Tibial artery (tissue), 4 donors: ENCODE measurements at regions not wholly inside any gene's neighbourhood (a gene's known extent, or its start where the extent isn't known, plus 50 kb on each side); places are given as distances from the start of the nearest gene placed in this dataset.

ENCODE experiments used
- DNase-seq, 2 donors: peaks; one replicate each; pipeline ENCODE4 v3.0.0-alpha.2; 2019
- H3K27ac ChIP-seq, 2 donors: fragments of 200-600 bp; sonication (generic) in 1 of 2; 1 replicate in 1 of 2; 2 replicates in 1 of 2; pipeline ENCODE4 v1.5.1; 2018 to 2019; ENCODE audit warnings: mild to moderate bottlenecking in 1 of 2
- H3K27me3 ChIP-seq, 2 donors: fragments of 200-600 bp; sonication (generic) in 1 of 2; one replicate each; pipeline versions ENCODE4 v1.5.1 to v1.6.0; 2016 to 2019
- H3K36me3 ChIP-seq, 3 donors: fragments of 200-600 bp; sonication (generic) in 2 of 3; one replicate each; pipeline ENCODE4 v1.5.1; 2016 to 2019; ENCODE audit warnings: mild to moderate bottlenecking in 2 of 3
- H3K4me1 ChIP-seq, 4 donors: fragments of 200-600 bp; sonication (generic) in 2 of 4; 1 replicate in 3 of 4; 2 replicates in 1 of 4; pipeline ENCODE4 v1.5.1; 2016 to 2019
- H3K4me3 ChIP-seq, 2 donors: fragments of 200-600 bp; sonication (generic) in 1 of 2; 1 replicate in 1 of 2; 2 replicates in 1 of 2; pipeline ENCODE4 v1.5.1; 2018 to 2019; ENCODE audit warnings: mild to moderate bottlenecking in 2 of 2
- H3K9me3 ChIP-seq, 3 donors: fragments of 200-600 bp; sonication (generic) in 1 of 3; one replicate each; pipeline ENCODE4 v1.5.1; 2016 to 2019
- CTCF ChIP-seq, 2 experiments: fragments of 200-600 bp in 1 of 2; fragments of 450-650 bp in 1 of 2; IDR thresholded peaks; one replicate each; pipeline ENCODE4 v1.5.1; 2017 to 2019; ENCODE audit warnings: antibody characterized with exemption in 2 of 2, mild to moderate bottlenecking in 1 of 2, moderate library complexity in 1 of 2
- intact Hi-C: fragments of 100-400 bp; cut with DNase I; formaldehyde crosslinking; loops from one replicate; pipeline ENCODE4 v1.15.0; 2023; ENCODE audit warnings: low total_unique reads

DNA sequence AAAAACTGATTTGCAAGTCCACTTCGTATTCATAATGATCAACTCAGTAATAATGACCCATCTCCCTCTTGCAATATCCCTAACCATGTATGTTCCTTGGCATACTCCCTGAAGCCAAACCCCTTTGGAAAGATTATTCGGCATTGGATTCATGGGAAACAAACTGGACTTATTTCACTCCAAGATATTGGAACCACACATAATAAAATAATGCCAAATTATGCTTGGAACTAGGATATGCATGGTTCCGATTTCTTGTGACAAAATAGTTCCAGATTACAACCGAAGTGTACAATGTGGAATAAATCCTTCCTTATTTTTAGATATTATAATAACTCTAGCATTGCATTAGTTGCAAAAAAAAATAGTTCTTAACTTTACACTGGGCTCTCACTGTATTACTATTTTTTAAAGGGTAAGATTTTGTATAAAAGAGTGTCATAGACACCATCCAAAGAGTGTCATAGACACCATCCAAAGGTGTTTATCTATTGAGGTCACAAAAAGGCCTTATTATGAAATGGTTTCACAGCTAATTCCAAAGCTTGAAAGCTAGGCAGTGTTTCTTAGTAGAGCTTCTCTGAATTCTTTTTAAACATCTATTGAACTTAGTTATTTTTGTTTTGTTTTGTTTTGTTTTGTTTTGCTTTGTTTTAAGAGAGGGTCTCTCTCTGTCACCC, 410.9 kb upstream of the JARID2 start:
- intact Hi-C loops = no loop called here
- no peak overlapping the region for H3K4me3 ChIP-seq
- no peak overlapping the region for H3K27ac ChIP-seq
- no peak for TF ChIP-seq CTCF (IDR thresholded peaks at IDR 0.05)
- H3K4me1 ChIP-seq = no peaks in the 10 kb centered on the region
- no peak for DNase-seq
- H3K9me3 ChIP-seq = no peaks in the 10 kb centered on the region
- H3K27me3 ChIP-seq = peaks cover 0 to 7% of the 10 kb centered on the region in 2 donors
- no peaks in the 10 kb centered on the region for H3K36me3 ChIP-seq

- Histone ChIP-seq H3K9me3 (no peaks in the 10 kb centered on the region), H3K4me1 (no peaks in the 10 kb centered on the region), H3K4me3 (no peak overlapping the region), H3K27me3 (peaks cover 0 to 5% of the 10 kb centered on the region in 2 donors), H3K36me3 (no peaks in the 10 kb centered on the region), H3K27ac (no peak overlapping the region)
- DNase-seq = no peak
- no peak for TF ChIP-seq CTCF (IDR thresholded peaks at IDR 0.05)
- intact Hi-C loops = no loop called here
Measured at GRCh38 chr6:14837435-14837834, 408.4 kb upstream of the JARID2 start.

- H3K4me3 ChIP-seq = no peak overlapping the region
- no peak for TF ChIP-seq CTCF (IDR thresholded peaks at IDR 0.05)
- no peaks in the 10 kb centered on the region for H3K36me3 ChIP-seq
- H3K9me3 ChIP-seq = no peaks in the 10 kb centered on the region
- intact Hi-C loops = no loop called here
- no peak overlapping the region for H3K27ac ChIP-seq
- no peaks in the 10 kb centered on the region for H3K4me1 ChIP-seq
- peaks cover 0 to 5% of the 10 kb centered on the region in 2 donors for H3K27me3 ChIP-seq
- no peak for DNase-seq
Measured at GRCh38 chr6:14838133-14838583, 407.7 kb upstream of the JARID2 start.

- no peaks in the 10 kb centered on the region for H3K9me3 ChIP-seq
- H3K27ac ChIP-seq = no peak overlapping the region
- H3K27me3 ChIP-seq = peaks cover 0 to 9% of the 10 kb centered on the region in 2 donors
- H3K4me1 ChIP-seq = no peaks in the 10 kb centered on the region
- intact Hi-C loops = no loop called here
- TF ChIP-seq CTCF (IDR thresholded peaks at IDR 0.05) = no peak
- H3K4me3 ChIP-seq = no peak overlapping the region
- no peaks in the 10 kb centered on the region for H3K36me3 ChIP-seq
- DNase-seq = peak in 1 of 2 donors; percentile 25
Measured at GRCh38 chr6:14841901-14842421, 403.9 kb upstream of the JARID2 start.

- DNase-seq = no peak
- Histone ChIP-seq H3K27me3 (peaks cover 0 to 6% of the 10 kb centered on the region in 2 donors), H3K27ac (no peak overlapping the region), H3K4me3 (no peak overlapping the region), H3K4me1 (no peaks in the 10 kb centered on the region), H3K36me3 (no peaks in the 10 kb centered on the region), H3K9me3 (no peaks in the 10 kb centered on the region)
- TF ChIP-seq CTCF (IDR thresholded peaks at IDR 0.05) = no peak
- intact Hi-C loops = no loop called here
Measured at GRCh38 chr6:14844411-14844810, 401.5 kb upstream of the JARID2 start.
